GM23248 (cell line): ENCODE measurements at regions not wholly inside any gene's neighbourhood (a gene's known extent, or its start where the extent isn't known, plus 50 kb on each side); places are given as distances from the start of the nearest gene placed in this dataset.

Experiments
- DNase-seq: peaks from one replicate; pipeline ENCODE4 v3.0.0-alpha.2; 2015
- H2AFZ ChIP-seq: fragments of 200-600 bp; sonication (generic); 2 replicates; pipeline ENCODE4 v1.6.1; 2016; ENCODE audit warnings: antibody characterized with exemption
- H3F3A ChIP-seq: fragments of 200-600 bp; sonication (generic); 2 replicates; pipeline ENCODE4 v1.6.1; 2016; ENCODE audit warnings: mild to moderate bottlenecking, antibody characterized with exemption, mixed run types; ENCODE audit not compliant: insufficient read depth
- H3K27ac ChIP-seq: fragments of 200-600 bp; sonication (generic); 2 replicates; pipeline ENCODE4 v1.5.1; 2016; ENCODE audit warnings: mild to moderate bottlenecking
- H3K27me3 ChIP-seq: fragments of 200-600 bp; sonication (generic); replicated peaks from 2 replicates; pipeline ENCODE4 v1.6.1; 2016; ENCODE audit warnings: mild to moderate bottlenecking; ENCODE audit not compliant: insufficient read depth
- H3K36me3 ChIP-seq: fragments of 200-600 bp; sonication (generic); 2 replicates; pipeline ENCODE4 v1.6.1; 2016; ENCODE audit warnings: low read depth, mild to moderate bottlenecking
- H3K4me1 ChIP-seq: fragments of 200-600 bp; sonication (generic); 2 replicates; pipeline ENCODE4 v1.6.1; 2016; ENCODE audit warnings: mild to moderate bottlenecking; ENCODE audit not compliant: insufficient read depth
- H3K4me2 ChIP-seq: fragments of 200-600 bp; sonication (generic); one replicate; pipeline ENCODE4 v1.6.1; 2016; ENCODE audit warnings: mild to moderate bottlenecking; ENCODE audit not compliant: unreplicated experiment
- H3K4me3 ChIP-seq: fragments of 200-600 bp; sonication (generic); 2 replicates; pipeline ENCODE4 v1.5.1; 2016; ENCODE audit warnings: mild to moderate bottlenecking
- H3K79me2 ChIP-seq: fragments of 200-600 bp; sonication (generic); 2 replicates; pipeline ENCODE4 v1.6.1; 2016; ENCODE audit warnings: mild to moderate bottlenecking; ENCODE audit not compliant: insufficient read depth
- H3K9ac ChIP-seq: fragments of 200-600 bp; sonication (generic); 2 replicates; pipeline ENCODE4 v1.6.1; 2016; ENCODE audit warnings: mild to moderate bottlenecking
- H3K9me2 ChIP-seq: fragments of 200-600 bp; sonication (generic); 2 replicates; pipeline ENCODE4 v1.6.1; 2016; ENCODE audit warnings: mixed run types, mild to moderate bottlenecking, moderate library complexity; ENCODE audit not compliant: insufficient read depth
- H3K9me3 ChIP-seq: fragments of 200-600 bp; sonication (generic); one replicate; pipeline ENCODE4 v1.6.1; 2017; ENCODE audit warnings: low read depth
- H4K20me1 ChIP-seq: fragments of 200-600 bp; sonication (generic); 2 replicates; pipeline ENCODE4 v1.6.0; 2016; ENCODE audit not compliant: insufficient read depth
- EZH2 ChIP-seq: fragments of 200-600 bp; sonication (generic); IDR thresholded peaks from 2 replicates; pipeline ENCODE4 v1.6.1; 2018; ENCODE audit warnings: antibody characterized with exemption, mild to moderate bottlenecking; ENCODE audit not compliant: insufficient read depth, poor library complexity, severe bottlenecking
- EZH2phosphoT487 ChIP-seq: fragments of 200-600 bp; sonication (generic); IDR thresholded peaks from 2 replicates; pipeline ENCODE4 v1.6.1; 2018; ENCODE audit warnings: antibody characterized with exemption, moderate library complexity, mild to moderate bottlenecking, low read depth; ENCODE audit not compliant: insufficient read depth
- WGBS, 2 experiments: methylation state at CpG; one replicate each; pipeline ENCODE4 v1.1.6; 2015 to 2017; ENCODE audit warnings: low lambda C conversion rate in 2 of 2, low coverage in 1 of 2; ENCODE audit errors: missing lambda C conversion rate in 2 of 2; 5-methylcytosine and 5-hydroxymethylcytosine counted together
- in situ Hi-C: fragments of 300-500 bp; cut with MboI; formaldehyde crosslinking; loops from 2 replicates; pipeline ENCODE4 v1.15.0; 2020

- Histone ChIP-seq H3K9ac (0 out of 2 replicates have a peak overlapping the region, but pooled peaks have one; percentile 19), H3K27ac (peak overlapping the region; percentile 83), H3K4me1 (peaks cover 43% of the 10 kb centered on the region)
These were observed 62.6 kb downstream of the FAM50B start for GRCh38 chr6:3911614-3912336.

GRCh38 chr6:3912361-3913076 lies 63.3 kb downstream of the FAM50B start:
- DNase-seq, result peak; percentile 35
- H4K20me1 ChIP-seq, result no peaks in the 10 kb centered on the region
- no peaks in the 10 kb centered on the region for H3K9me2 ChIP-seq
- peak overlapping the region; percentile 36; the same call in 1 of the 2 replicates for H3K9ac ChIP-seq
- no peaks in the 10 kb centered on the region for H3K9me3 ChIP-seq
- H3K4me3 ChIP-seq, result peak overlapping the region; percentile 26; the same call in 1 of the 2 replicates
- no peaks in the 10 kb centered on the region for H3K27me3 ChIP-seq
- H3F3A ChIP-seq, result peaks cover 38% of the 10 kb centered on the region
- in situ Hi-C loops, result no loop called here
- no peaks in the 10 kb centered on the region for H3K36me3 ChIP-seq
- TF ChIP-seq EZH2phosphoT487 (no peak), EZH2 (no peak)
- H3K27ac ChIP-seq, result peak overlapping the region; percentile 83
- peak overlapping the region; percentile 62 for H3K4me2 ChIP-seq
- H2AFZ ChIP-seq, result no peak overlapping the region
- H3K79me2 ChIP-seq, result no peaks in the 10 kb centered on the region
- 69 to 81% methylated on average over 3 of the region's 3 CpGs for WGBS, 2 experiments
- H3K4me1 ChIP-seq, result peaks cover 43% of the 10 kb centered on the region

More at GRCh38 chr6:3911614-3912336, 62.6 kb downstream of the FAM50B start:
- no peaks in the 10 kb centered on the region for H3K9me2 ChIP-seq
- H3F3A ChIP-seq, result peaks cover 38% of the 10 kb centered on the region
- TF ChIP-seq EZH2phosphoT487 (no peak), EZH2 (no peak)
- in situ Hi-C loops, result no loop called here
- peak; percentile 86 for DNase-seq
- H4K20me1 ChIP-seq, result no peaks in the 10 kb centered on the region
- peak overlapping the region; percentile 26; the same call in 1 of the 2 replicates for H3K4me3 ChIP-seq
- 28 to 29% methylated on average over 8 of the region's 8 CpGs for WGBS, 2 experiments
- H2AFZ ChIP-seq, result no peak overlapping the region
- no peaks in the 10 kb centered on the region for H3K27me3 ChIP-seq
- H3K79me2 ChIP-seq, result no peaks in the 10 kb centered on the region
- H3K9me3 ChIP-seq, result no peaks in the 10 kb centered on the region
- peak overlapping the region; percentile 62 for H3K4me2 ChIP-seq
- H3K36me3 ChIP-seq, result no peaks in the 10 kb centered on the region

DNA sequence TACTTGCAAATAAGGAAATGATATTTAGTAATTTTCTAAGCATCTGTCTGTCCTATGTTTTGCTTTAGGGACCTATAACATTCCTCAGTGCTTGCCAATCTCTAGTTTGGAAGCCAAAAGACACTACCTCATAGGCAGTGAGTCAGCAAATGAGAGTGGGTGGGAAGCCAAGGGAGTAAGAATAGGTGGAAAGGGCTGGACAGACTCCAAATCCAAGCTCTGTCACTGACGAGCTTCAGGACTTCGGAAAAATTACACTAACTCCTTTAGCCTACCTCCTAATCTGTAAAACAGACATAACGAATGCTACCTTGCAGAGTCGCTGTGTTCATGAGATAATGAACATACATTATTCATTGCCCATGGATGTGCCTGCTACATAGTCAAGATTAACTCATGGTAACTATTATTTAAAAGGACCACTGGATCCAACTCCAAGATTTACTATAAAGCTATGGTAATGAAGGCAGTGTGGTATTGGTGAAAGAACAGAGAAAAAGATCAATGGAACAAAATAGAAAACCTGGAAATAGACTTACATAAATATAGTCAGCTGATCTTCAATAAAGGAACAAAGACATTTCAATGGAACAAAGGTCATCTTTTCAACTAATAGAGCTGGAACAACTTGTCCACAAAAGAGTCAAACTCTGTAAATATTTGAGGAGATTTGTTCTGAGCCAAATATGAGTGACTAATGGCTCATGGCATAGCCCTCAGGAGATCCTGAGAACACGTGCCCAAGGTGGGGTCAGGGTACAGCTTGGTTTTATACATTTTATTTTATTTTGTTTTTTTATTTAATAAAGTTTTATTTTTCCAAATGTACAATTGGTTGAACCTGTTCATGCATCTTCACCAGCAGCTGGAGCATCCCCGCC lies 64.1 kb downstream of the FAM50B start:
- H3K27me3 ChIP-seq, result no peaks in the 10 kb centered on the region
- no peak overlapping the region for H2AFZ ChIP-seq
- in situ Hi-C loops, result no loop called here
- peak overlapping the region; percentile 70 for H3K4me2 ChIP-seq
- H3K36me3 ChIP-seq, result no peaks in the 10 kb centered on the region
- H3K9me2 ChIP-seq, result no peaks in the 10 kb centered on the region
- TF ChIP-seq EZH2phosphoT487, result no peak
- no peak for TF ChIP-seq EZH2
- no peaks in the 10 kb centered on the region for H3K79me2 ChIP-seq
- peak overlapping the region; percentile 49; the same call in 1 of the 2 replicates for H3K9ac ChIP-seq
- no peaks in the 10 kb centered on the region for H3K9me3 ChIP-seq
- H3K4me1 ChIP-seq, result peaks cover 43% of the 10 kb centered on the region
- WGBS, 2 experiments, result 13 to 20% methylated on average over 6 of the region's 6 CpGs
- peaks cover 38% of the 10 kb centered on the region for H3F3A ChIP-seq
- peak; percentile 97 for DNase-seq
- peak overlapping the region; percentile 83 for H3K27ac ChIP-seq
- H3K4me3 ChIP-seq, result peak overlapping the region; percentile 51
- H4K20me1 ChIP-seq, result no peaks in the 10 kb centered on the region

DNA sequence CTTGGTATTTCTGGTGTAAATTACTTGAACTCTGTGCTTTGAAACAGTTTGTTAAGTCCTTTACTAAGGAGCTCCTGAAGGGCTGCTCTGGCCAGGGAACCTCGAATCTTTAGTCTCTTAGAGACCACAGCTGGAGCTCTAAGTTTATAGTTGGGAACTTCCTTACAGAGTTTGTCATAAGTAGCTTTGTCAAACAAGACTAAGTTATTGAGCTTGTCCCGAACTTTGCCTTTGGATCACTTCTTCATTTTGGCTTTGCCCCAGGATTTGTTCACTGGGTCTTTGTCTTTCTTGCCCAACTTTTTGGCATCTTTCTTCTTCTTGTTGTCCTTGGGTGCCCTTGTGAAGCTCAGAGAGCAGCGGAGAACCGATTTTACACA lies 64.8 kb downstream of the FAM50B start:
- peaks cover 38% of the 10 kb centered on the region for H3F3A ChIP-seq
- in situ Hi-C loops, result no loop called here
- no peak overlapping the region for H2AFZ ChIP-seq
- WGBS, 2 experiments, result 38 to 44% methylated on average over 4 of the region's 4 CpGs
- H3K4me2 ChIP-seq, result peak overlapping the region; percentile 70
- no peaks in the 10 kb centered on the region for H3K36me3 ChIP-seq
- H3K27ac ChIP-seq, result peak overlapping the region; percentile 83
- no peaks in the 10 kb centered on the region for H3K9me3 ChIP-seq
- no peaks in the 10 kb centered on the region for H3K9me2 ChIP-seq
- TF ChIP-seq EZH2 (no peak), EZH2phosphoT487 (no peak)
- H3K9ac ChIP-seq, result no peak overlapping the region
- H3K4me3 ChIP-seq, result no peak overlapping the region
- H3K79me2 ChIP-seq, result no peaks in the 10 kb centered on the region
- H3K4me1 ChIP-seq, result peaks cover 48% of the 10 kb centered on the region
- no peaks in the 10 kb centered on the region for H3K27me3 ChIP-seq
- no peaks in the 10 kb centered on the region for H4K20me1 ChIP-seq
- DNase-seq, result peak; percentile 12
